Epithelial cell of proximal tubule (primary cell): ENCODE measurements at regions not wholly inside any gene's neighbourhood (a gene's known extent, or its start where the extent isn't known, plus 50 kb on each side); places are given as distances from the start of the nearest gene placed in this dataset.
"Not testable (repeated sequence)": the region's sequence is repeated elsewhere in the genome, so short reads cannot be mapped to it uniquely, and the experiment has no call there.

Source experiments
- DNase-seq: peaks from one replicate; pipeline ENCODE4 v3.0.0-alpha.2; 2011; ENCODE audit warnings: low read depth
- H3K4me3 ChIP-seq: 2 replicates; pipeline ENCODE4 v1.5.1; 2011; ENCODE audit warnings: low read depth, mild to moderate bottlenecking, low read length
- TF ChIP-seq, protein P1 (sequence below): conservative IDR thresholded peaks from 2 replicates; pipeline ENCODE4 v1.5.1; 2012; ENCODE audit warnings: low read depth, mild to moderate bottlenecking, low read length

- DNase-seq, result no peak
- TF ChIP-seq, protein P1, sequence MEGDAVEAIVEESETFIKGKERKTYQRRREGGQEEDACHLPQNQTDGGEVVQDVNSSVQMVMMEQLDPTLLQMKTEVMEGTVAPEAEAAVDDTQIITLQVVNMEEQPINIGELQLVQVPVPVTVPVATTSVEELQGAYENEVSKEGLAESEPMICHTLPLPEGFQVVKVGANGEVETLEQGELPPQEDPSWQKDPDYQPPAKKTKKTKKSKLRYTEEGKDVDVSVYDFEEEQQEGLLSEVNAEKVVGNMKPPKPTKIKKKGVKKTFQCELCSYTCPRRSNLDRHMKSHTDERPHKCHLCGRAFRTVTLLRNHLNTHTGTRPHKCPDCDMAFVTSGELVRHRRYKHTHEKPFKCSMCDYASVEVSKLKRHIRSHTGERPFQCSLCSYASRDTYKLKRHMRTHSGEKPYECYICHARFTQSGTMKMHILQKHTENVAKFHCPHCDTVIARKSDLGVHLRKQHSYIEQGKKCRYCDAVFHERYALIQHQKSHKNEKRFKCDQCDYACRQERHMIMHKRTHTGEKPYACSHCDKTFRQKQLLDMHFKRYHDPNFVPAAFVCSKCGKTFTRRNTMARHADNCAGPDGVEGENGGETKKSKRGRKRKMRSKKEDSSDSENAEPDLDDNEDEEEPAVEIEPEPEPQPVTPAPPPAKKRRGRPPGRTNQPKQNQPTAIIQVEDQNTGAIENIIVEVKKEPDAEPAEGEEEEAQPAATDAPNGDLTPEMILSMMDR, result no peak
- H3K4me3 ChIP-seq, result no peak overlapping the region
These were observed 200.0 kb upstream of the GK2 start for GRCh38 chr4:79607979-79608378.

DNA sequence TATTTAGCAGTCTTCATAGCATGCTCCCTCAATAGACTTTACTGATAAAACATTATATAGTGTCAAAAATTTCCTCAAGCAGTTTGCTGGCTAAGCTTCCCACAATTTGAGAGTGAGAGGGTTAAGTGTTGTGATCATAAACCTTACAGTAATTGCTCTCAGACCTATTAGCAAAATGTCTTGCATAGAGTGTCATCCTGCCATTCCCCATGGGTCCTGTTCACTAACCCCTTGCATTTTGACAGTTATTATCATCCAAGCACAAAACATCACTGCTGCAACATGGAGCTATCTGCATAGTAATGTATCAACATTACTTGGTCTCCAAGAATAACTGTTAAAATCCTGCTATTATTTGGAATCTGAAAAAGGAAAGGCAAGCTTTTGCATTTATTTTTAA lies 196.1 kb upstream of the GK2 start:
- DNase-seq, result no peak
- no peak overlapping the region for H3K4me3 ChIP-seq
- TF ChIP-seq, protein P1, result no peak

- TF ChIP-seq, protein P1, result no peak
- H3K4me3 ChIP-seq, result no peak overlapping the region
- DNase-seq, result no peak
These were observed 195.7 kb upstream of the GK2 start for GRCh38 chr4:79603681-79604080.

DNA sequence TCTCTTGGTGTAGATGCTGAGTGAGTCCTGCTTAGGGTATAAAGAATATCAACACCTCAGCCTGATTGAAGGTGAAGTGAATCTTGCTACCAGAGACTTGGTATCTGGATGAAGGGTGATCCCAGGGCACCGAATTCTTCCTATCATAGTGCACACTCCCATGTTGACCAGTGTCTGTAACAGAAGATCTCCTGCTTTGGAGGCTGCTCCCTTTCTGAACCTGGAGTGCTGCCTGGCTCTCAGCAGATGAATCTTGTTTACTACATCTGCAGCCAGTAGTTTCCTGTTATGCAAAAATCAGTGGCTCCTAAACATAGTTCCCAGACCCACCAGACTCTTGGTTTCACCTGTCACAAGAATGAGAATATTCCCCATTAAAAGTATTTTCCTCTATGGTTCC lies 191.7 kb upstream of the GK2 start:
- no peak overlapping the region for H3K4me3 ChIP-seq
- no peak for DNase-seq
- TF ChIP-seq, protein P1, result no peak

- H3K4me3 ChIP-seq, result no peak overlapping the region
- DNase-seq, result no peak
These were observed 190.8 kb upstream of the GK2 start for GRCh38 chr4:79598801-79599200.

DNA sequence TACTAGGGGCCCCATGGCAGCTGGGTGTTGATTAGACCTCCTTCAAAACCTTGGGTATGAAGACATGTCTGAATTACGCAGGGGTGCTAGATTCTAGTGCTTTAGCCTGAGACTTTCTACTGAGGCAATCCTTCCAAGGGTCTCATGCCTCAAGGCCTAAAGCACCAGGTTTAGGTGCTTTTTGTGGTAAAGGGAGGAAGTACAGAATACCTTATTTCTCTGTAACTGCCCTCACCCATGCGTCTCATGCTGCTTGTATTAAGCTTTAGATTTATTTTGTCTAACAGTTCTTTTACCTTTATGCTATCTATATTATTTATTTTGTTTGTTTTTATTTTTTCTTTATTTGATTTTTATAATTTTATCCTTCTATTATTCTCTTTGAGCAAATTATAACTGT lies 190.2 kb upstream of the GK2 start:
- no peak for DNase-seq
- H3K4me3 ChIP-seq, result no peak overlapping the region
- TF ChIP-seq, protein P1, result no peak

More at GRCh38 chr4:79598801-79599200, 190.8 kb upstream of the GK2 start:
- TF ChIP-seq, protein P1, result no peak

GRCh38 chr4:79597266-79597665 lies 189.2 kb upstream of the GK2 start:
- TF ChIP-seq, protein P1, result no peak
- DNase-seq, result no peak

DNA sequence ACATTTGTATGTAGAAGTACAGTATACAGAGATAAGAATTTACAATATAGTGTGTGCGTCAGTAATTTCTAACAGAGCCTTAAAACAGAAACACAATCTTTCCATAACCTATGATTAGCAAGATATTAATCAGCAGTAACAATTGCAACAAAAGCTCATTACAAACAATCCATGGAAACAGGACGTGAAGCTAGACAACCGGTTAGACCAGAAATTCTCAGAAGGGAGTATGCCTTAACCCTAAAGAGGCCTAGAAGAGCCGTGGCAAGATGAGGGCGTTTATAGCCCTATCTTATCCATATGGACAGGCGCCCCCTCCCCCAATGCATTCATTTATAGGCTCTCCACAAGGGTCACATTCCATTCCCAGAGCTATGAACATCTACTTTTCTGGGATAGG lies 184.2 kb upstream of the GK2 start:
- not testable (repeated sequence) for DNase-seq

More at GRCh38 chr4:79597266-79597665, 189.2 kb upstream of the GK2 start:
- H3K4me3 ChIP-seq, result no peak overlapping the region

More for the DNA sequence above, 184.2 kb upstream of the GK2 start:
- H3K4me3 ChIP-seq, result not testable (repeated sequence)
